Left lung (tissue), 4 donors: ENCODE measurements at regions not wholly inside any gene's neighbourhood (a gene's known extent, or its start where the extent isn't known, plus 50 kb on each side); places are given as distances from the start of the nearest gene placed in this dataset.

ENCODE experiments used
- ATAC-seq: fragments of 200-7000 bp; cut with Tn5 transposase; one replicate; pipeline ENCODE4 v1.9.1; 2020; ENCODE audit warnings: moderate library complexity
- DNase-seq, 4 donors: peaks; one replicate each; pipeline ENCODE4 v3.0.0-alpha.2; 2013 to 2020
- H3K27ac ChIP-seq, 2 donors: fragments of 200-600 bp; sonication (generic) in 1 of 2; one replicate each; pipeline versions ENCODE4 v1.5.0 to v1.8.0; 2020 to 2021
- H3K27me3 ChIP-seq, 2 donors: fragments of 200-600 bp; sonication (generic) in 1 of 2; one replicate each; pipeline versions ENCODE4 v1.5.0 to v1.8.0; 2020 to 2021
- H3K36me3 ChIP-seq, 2 donors: fragments of 200-600 bp; sonication (generic) in 1 of 2; one replicate each; pipeline versions ENCODE4 v1.5.0 to v1.8.0; 2020 to 2021
- H3K4me1 ChIP-seq, 2 donors: fragments of 200-600 bp; one replicate each; pipeline ENCODE4 v1.8.0; 2021
- H3K4me3 ChIP-seq, 2 donors: fragments of 200-600 bp; sonication (generic) in 1 of 2; one replicate each; pipeline versions ENCODE4 v1.5.0 to v1.8.0; 2020 to 2021; ENCODE audit warnings: mild to moderate bottlenecking in 1 of 2
- H3K9me3 ChIP-seq, 2 donors: fragments of 200-600 bp; sonication (generic) in 1 of 2; one replicate each; pipeline versions ENCODE4 v1.5.0 to v1.8.0; 2020 to 2021
- intact Hi-C, 2 donors: fragments of 100-400 bp; cut with DNase I; formaldehyde crosslinking; loops; one replicate each; pipeline versions ENCODE4 v1.11.2 to v1.14.2; 2022
- TF ChIP-seq, protein P1 (sequence below), 2 donors: fragments of 200-600 bp; sonication (generic) in 1 of 2; IDR thresholded peaks; one replicate each; pipeline versions ENCODE4 v1.5.0 to v1.8.0; 2021; ENCODE audit warnings: antibody characterized with exemption in 2 of 2
- donor health status: DM: no; HTN: yes; CAD: no.
- donor health status: DM: no; HTN: no; CAD: no.

DNA sequence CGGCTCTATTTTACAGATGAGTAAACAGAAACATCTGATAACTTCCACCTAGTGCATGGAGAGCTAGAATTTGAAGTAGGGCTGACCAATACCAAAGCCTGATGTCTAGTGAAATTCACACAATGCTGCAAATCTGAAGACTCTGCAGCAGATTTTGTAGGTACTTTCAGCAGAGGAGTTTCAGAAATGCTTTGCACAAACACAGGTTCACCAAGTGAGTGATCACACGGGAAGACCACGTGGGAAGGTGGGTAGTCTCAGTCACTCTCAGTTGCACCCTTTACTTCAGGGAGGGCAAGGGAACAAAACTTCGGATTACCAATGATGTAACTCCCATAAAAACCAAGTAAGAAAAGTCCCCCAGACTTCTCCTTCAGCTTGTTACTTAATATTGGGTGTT, 63.3 kb upstream of the DAAM1 start:
- H3K4me1 ChIP-seq, result no peaks in the 10 kb centered on the region
- ATAC-seq, result no peak
- no peak overlapping the region for H3K4me3 ChIP-seq
- no peak overlapping the region for H3K27ac ChIP-seq
- no peaks in the 10 kb centered on the region for H3K27me3 ChIP-seq
- intact Hi-C loops, result no loop called here
- DNase-seq, result no peak
- no peaks in the 10 kb centered on the region for H3K36me3 ChIP-seq
- TF ChIP-seq, protein P1, sequence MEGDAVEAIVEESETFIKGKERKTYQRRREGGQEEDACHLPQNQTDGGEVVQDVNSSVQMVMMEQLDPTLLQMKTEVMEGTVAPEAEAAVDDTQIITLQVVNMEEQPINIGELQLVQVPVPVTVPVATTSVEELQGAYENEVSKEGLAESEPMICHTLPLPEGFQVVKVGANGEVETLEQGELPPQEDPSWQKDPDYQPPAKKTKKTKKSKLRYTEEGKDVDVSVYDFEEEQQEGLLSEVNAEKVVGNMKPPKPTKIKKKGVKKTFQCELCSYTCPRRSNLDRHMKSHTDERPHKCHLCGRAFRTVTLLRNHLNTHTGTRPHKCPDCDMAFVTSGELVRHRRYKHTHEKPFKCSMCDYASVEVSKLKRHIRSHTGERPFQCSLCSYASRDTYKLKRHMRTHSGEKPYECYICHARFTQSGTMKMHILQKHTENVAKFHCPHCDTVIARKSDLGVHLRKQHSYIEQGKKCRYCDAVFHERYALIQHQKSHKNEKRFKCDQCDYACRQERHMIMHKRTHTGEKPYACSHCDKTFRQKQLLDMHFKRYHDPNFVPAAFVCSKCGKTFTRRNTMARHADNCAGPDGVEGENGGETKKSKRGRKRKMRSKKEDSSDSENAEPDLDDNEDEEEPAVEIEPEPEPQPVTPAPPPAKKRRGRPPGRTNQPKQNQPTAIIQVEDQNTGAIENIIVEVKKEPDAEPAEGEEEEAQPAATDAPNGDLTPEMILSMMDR (IDR thresholded peaks at IDR 0.05), result no peak
- no peaks in the 10 kb centered on the region for H3K9me3 ChIP-seq

DNA sequence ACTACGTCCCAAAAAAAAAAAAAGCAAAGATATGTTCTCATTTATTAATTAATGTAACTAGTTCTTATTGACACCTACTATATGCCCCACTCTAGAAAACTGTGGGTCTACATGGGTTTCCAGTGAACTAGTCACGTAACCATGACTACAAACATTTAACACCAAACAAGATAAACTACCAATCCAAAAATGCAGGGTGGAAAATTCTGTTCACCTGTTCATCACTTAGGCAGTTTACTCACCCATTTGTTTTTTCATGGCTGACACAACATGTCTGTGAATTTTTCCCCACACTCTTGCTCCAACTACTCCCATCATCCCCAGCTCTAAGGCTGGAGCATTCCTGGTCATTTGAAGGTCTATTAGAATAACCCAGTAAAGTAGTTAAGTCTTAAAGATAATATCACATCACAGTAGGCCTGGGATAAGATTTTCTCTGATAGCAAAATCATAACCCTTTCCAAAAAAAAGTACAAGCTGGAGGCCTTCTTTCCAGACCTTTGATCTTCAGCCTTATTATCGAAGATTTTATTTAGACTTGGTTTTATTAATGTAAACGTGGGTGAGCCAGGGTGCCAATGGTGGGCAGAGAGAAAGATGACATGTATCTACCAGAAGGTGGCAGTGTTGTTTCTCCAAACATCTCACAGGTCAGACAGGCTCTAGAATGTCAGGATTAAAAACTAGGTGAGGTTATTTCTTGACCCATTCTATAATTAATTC, 61.6 kb upstream of the DAAM1 start:
- Histone ChIP-seq H3K27me3 (no peaks in the 10 kb centered on the region), H3K9me3 (no peaks in the 10 kb centered on the region), H3K4me1 (no peaks in the 10 kb centered on the region), H3K27ac (no peak overlapping the region), H3K36me3 (no peaks in the 10 kb centered on the region), H3K4me3 (no peak overlapping the region)
- intact Hi-C loops, result loop anchor here in 1 of 2 donors (2.0 kb wide), 1 partner anchor 318 kb away; no protein-coding TSS in a partner anchor
- TF ChIP-seq, protein P1 (IDR thresholded peaks at IDR 0.05), result peak; percentile 60 to 81
- ATAC-seq (peak; percentile 95), DNase-seq (peak in 2 of 4 donors; percentile 39 to 65)

DNA sequence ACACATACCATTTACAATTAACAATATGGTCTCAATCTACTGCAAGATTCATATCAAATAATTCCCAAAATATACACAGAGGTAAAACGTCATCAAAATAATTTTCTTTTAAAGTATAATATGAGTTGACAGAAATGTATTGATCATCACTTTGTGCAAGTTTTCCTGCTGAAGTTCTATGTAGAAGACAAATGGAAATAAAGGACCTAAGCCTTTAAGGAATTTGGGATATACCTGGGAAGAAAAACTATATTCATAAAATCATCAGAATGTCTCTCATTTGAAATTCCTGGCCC, 61.1 kb upstream of the DAAM1 start:
- Histone ChIP-seq H3K4me1 (no peaks in the 10 kb centered on the region), H3K4me3 (no peak overlapping the region), H3K27me3 (no peaks in the 10 kb centered on the region), H3K27ac (no peak overlapping the region), H3K9me3 (no peaks in the 10 kb centered on the region), H3K36me3 (no peaks in the 10 kb centered on the region)
- intact Hi-C loops, result loop anchor here in 1 of 2 donors (2.0 kb wide), 1 partner anchor 317 kb away; no protein-coding TSS in a partner anchor
- ATAC-seq, result no peak
- TF ChIP-seq, protein P1 (IDR thresholded peaks at IDR 0.05), result peak in 1 of 2 donors; percentile 2
- no peak for DNase-seq

DNA sequence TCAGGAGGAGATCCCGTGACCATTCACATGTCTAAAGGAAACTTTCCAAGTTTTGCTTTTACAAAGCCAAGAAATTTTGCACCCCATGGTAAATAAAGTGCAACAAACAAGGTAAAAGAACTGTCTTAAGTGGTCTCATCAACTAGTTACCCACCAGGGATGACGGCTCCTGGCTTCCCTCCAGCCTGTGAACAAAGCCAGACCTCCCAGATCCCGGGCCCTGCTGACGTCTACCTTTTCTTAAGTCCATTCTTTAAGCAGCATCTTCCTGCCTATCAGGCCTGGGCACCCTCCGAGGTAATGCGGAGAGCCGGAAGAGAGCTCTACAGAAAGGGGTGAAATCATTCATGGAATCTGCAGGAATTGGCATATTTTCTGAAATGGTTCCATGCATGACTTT, 58.0 kb upstream of the DAAM1 start:
- ATAC-seq (no peak), DNase-seq (no peak)
- H3K4me1 ChIP-seq, result peaks cover 0 to 4% of the 10 kb centered on the region in 2 donors
- H3K27ac ChIP-seq, result no peak overlapping the region
- H3K36me3 ChIP-seq, result no peaks in the 10 kb centered on the region
- H3K27me3 ChIP-seq, result no peaks in the 10 kb centered on the region
- no peak overlapping the region for H3K4me3 ChIP-seq
- TF ChIP-seq, protein P1 (IDR thresholded peaks at IDR 0.05), result no peak
- intact Hi-C loops, result no loop called here
- H3K9me3 ChIP-seq, result no peaks in the 10 kb centered on the region

DNA sequence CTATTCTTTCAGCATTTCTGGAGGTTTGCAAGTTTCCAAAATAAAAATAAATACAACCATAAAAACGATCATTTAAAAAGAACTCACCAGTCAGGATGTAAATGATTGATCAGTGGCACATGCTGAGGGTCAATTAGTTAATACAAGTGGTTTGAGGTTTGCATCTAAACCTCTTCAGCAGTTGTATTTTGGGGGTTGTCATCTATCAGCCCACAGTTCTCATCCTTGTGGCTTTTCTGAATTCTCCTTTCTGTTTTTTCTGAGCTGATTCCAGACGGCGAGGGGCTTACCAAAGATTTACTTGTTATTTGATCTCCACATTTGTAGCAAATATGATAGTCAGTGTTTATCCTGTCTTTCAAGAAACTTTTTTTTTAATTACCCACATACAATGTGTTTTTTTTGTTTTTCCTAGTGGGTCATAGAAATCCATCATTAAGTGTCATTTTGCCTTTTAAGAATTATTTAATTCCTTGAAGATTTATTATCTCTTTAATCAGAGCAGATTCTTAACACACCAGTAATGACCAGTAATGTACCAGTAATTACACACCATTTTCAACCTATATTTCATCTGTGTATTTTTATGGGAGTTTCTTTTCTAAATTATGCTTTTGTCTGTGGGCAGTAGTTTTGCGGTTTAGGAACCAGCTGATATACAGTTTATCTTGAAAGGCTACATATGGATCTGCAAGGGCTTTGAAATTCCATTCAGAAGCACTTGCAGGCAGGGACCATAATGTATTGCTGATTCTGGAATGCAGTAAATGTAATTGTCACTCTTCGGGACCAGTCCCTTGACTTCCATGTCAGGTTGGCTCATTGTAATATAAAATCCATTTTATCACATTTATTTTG, 56.3 kb upstream of the DAAM1 start:
- ATAC-seq (no peak), DNase-seq (no peak)
- Histone ChIP-seq H3K4me3 (no peak overlapping the region), H3K36me3 (no peaks in the 10 kb centered on the region), H3K4me1 (peaks cover 0 to 4% of the 10 kb centered on the region in 2 donors), H3K9me3 (no peaks in the 10 kb centered on the region), H3K27ac (no peak overlapping the region), H3K27me3 (no peaks in the 10 kb centered on the region)
- intact Hi-C loops, result no loop called here
- TF ChIP-seq, protein P1 (IDR thresholded peaks at IDR 0.05), result no peak
